Progenitor cell of endocrine pancreas (in vitro differentiated cells): ENCODE measurements at regions not wholly inside any gene's neighbourhood (a gene's known extent, or its start where the extent isn't known, plus 50 kb on each side); places are given as distances from the start of the nearest gene placed in this dataset.

Experiments used
- DNase-seq: peaks from one replicate; pipeline ENCODE4 v3.0.0; 2021; ENCODE audit warnings: low spot score; ENCODE audit not compliant: unreplicated experiment
- H3K27ac Mint-ChIP-seq: 2 replicates; pipeline ENCODE4 v1.8.0; 2021; ENCODE audit warnings: mild to moderate bottlenecking, moderate library complexity, mixed read lengths
- H3K27me3 Mint-ChIP-seq: 2 replicates; pipeline ENCODE4 v1.8.0; 2021; ENCODE audit warnings: mixed read lengths
- H3K36me3 Mint-ChIP-seq: 2 replicates; pipeline ENCODE4 v1.8.0; 2022; ENCODE audit warnings: mixed read lengths; ENCODE audit not compliant: insufficient read depth
- H3K4me1 Mint-ChIP-seq: 2 replicates; pipeline ENCODE4 v1.8.0; 2021; ENCODE audit warnings: low read depth, mixed read lengths
- H3K4me3 Mint-ChIP-seq: 2 replicates; pipeline ENCODE4 v1.8.0; 2021; ENCODE audit warnings: low read depth, mild to moderate bottlenecking, moderate library complexity, mixed read lengths
- H3K9me3 Mint-ChIP-seq: 2 replicates; pipeline ENCODE4 v1.8.0; 2021; ENCODE audit warnings: low read depth, mixed read lengths
- CTCF ChIP-seq: fragments of 200-600 bp; sonication (generic); IDR thresholded peaks from one replicate; pipeline ENCODE4 v1.5.0; 2021; ENCODE audit warnings: antibody characterized with exemption, mild to moderate bottlenecking; ENCODE audit not compliant: unreplicated experiment

DNA sequence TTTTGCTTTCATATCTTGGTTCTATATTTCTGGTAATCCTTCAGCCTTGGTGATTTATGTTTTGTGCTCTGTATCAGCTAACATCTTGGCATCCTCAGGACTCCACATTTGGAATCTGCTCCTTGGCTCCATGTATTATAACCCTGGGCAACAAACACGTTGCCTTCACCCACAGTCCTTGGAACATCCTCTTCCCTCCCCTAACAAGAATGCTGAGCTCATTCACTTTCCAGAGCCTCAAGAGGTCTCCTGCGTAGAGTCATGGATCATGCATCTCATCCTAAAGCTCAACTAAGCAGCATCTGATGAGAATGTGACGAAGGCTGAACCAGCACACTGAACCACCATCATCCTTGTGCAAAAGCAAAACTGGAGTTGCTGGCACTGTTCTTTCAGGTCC lies 60.5 kb upstream of the C1GALT1C1 start:
- Mint-ChIP-seq H3K27me3 (no peaks in the 10 kb centered on the region), H3K27ac (no peak overlapping the region), H3K4me1 (no peaks in the 10 kb centered on the region), H3K4me3 (no peak overlapping the region), H3K36me3 (no peaks in the 10 kb centered on the region), H3K9me3 (peaks cover 5% of the 10 kb centered on the region)
- no peak for TF ChIP-seq CTCF
- DNase-seq: no peak

DNA sequence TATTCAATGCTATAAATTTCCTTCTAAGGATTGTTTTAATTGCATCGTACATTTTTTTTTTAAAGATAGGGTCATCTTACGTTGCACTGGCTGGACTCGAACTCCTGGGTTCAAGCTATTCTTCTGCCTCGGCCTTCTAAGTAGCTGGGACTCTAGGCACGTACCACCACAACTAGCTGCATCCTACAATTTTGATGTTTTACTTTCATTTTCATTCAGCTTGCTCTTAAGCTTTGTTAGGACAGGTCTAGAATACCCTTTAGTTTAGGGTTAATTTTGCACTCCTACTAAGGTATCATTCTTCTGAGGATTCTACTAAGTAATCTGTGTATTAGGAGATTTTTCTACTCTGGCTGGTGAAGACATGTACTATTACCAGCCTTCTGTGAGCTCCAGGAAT lies 50.2 kb upstream of the C1GALT1C1 start:
- Mint-ChIP-seq H3K27ac (no peak overlapping the region), H3K36me3 (no peaks in the 10 kb centered on the region), H3K4me3 (no peak overlapping the region), H3K9me3 (peaks cover 28% of the 10 kb centered on the region), H3K27me3 (no peaks in the 10 kb centered on the region), H3K4me1 (no peaks in the 10 kb centered on the region)
- no peak for DNase-seq
- no peak for TF ChIP-seq CTCF
